ENCODE measurements at regions not wholly inside any gene's neighbourhood (a gene's known extent, or its start where the extent isn't known, plus 50 kb on each side); places are given as distances from the start of the nearest gene placed in this dataset.

GRCh38 chr15:26372706-26373105 lies 400.2 kb downstream of the GABRB3 start:
- peaks cover 10% of the 10 kb centered on the region for H3K9me3 ChIP-seq
- no peak for ATAC-seq (ENCODE audit: insufficient number of reproducible peaks, low FRiP score, low read depth)
- DNase-seq (ENCODE audit: low spot score), result no peak
- no peak overlapping the region for H3K27ac ChIP-seq
- no peaks in the 10 kb centered on the region for H3K4me1 ChIP-seq (ENCODE audit: control insufficient read depth in 1 of 2, low read depth in 2 of 2)
- no peaks in the 10 kb centered on the region for H3K36me3 ChIP-seq
- H3K4me3 ChIP-seq, result no peak overlapping the region
- H3K27me3 ChIP-seq (replicated peaks; ENCODE audit: insufficient read depth), result no peaks in the 10 kb centered on the region
- TF ChIP-seq CTCF (IDR thresholded peaks at IDR 0.05), result no peak

GRCh38 chr15:26365077-26365476 lies 407.8 kb downstream of the GABRB3 start:
- no peaks in the 10 kb centered on the region for H3K36me3 ChIP-seq
- TF ChIP-seq CTCF (IDR thresholded peaks at IDR 0.05), result no peak
- H3K4me3 ChIP-seq, result no peak overlapping the region
- ATAC-seq (ENCODE audit: insufficient number of reproducible peaks, low FRiP score, low read depth) (no peak), DNase-seq (ENCODE audit: low spot score) (no peak)
- H3K27ac ChIP-seq, result no peak overlapping the region
- H3K9me3 ChIP-seq, result no peaks in the 10 kb centered on the region
- no peaks in the 10 kb centered on the region for H3K27me3 ChIP-seq (replicated peaks; ENCODE audit: insufficient read depth)
- no peaks in the 10 kb centered on the region for H3K4me1 ChIP-seq (ENCODE audit: control insufficient read depth in 1 of 2, low read depth in 2 of 2)

GRCh38 chr15:26359855-26360254 lies 413.0 kb downstream of the GABRB3 start:
- H3K27ac ChIP-seq, result no peak overlapping the region
- no peaks in the 10 kb centered on the region for H3K27me3 ChIP-seq (replicated peaks; ENCODE audit: insufficient read depth)
- no peaks in the 10 kb centered on the region for H3K36me3 ChIP-seq
- DNase-seq (ENCODE audit: low spot score) (no peak), ATAC-seq (ENCODE audit: insufficient number of reproducible peaks, low FRiP score, low read depth) (no peak)
- H3K4me3 ChIP-seq, result no peak overlapping the region
- no peaks in the 10 kb centered on the region for H3K9me3 ChIP-seq
- H3K4me1 ChIP-seq (ENCODE audit: control insufficient read depth in 1 of 2, low read depth in 2 of 2), result no peaks in the 10 kb centered on the region
- no peak for TF ChIP-seq CTCF (IDR thresholded peaks at IDR 0.05)

GRCh38 chr15:26358708-26359107 lies 414.2 kb downstream of the GABRB3 start:
- H3K9me3 ChIP-seq, result no peaks in the 10 kb centered on the region

GRCh38 chr15:26357653-26358052 lies 415.2 kb downstream of the GABRB3 start:
- Histone ChIP-seq H3K4me3 (no peak overlapping the region), H3K36me3 (no peaks in the 10 kb centered on the region), H3K27me3 (replicated peaks; ENCODE audit: insufficient read depth) (no peaks in the 10 kb centered on the region), H3K4me1 (ENCODE audit: control insufficient read depth in 1 of 2, low read depth in 2 of 2) (no peaks in the 10 kb centered on the region), H3K27ac (no peak overlapping the region), H3K9me3 (no peaks in the 10 kb centered on the region)
- no peak for TF ChIP-seq CTCF (IDR thresholded peaks at IDR 0.05)
- DNase-seq (ENCODE audit: low spot score) (no peak), ATAC-seq (ENCODE audit: insufficient number of reproducible peaks, low FRiP score, low read depth) (no peak)

More at GRCh38 chr15:26358708-26359107, 414.2 kb downstream of the GABRB3 start:
- DNase-seq (ENCODE audit: low spot score), result no peak
- no peak for TF ChIP-seq CTCF (IDR thresholded peaks at IDR 0.05)
- H3K27me3 ChIP-seq (replicated peaks; ENCODE audit: insufficient read depth), result no peaks in the 10 kb centered on the region
- H3K4me1 ChIP-seq (ENCODE audit: control insufficient read depth in 1 of 2, low read depth in 2 of 2), result no peaks in the 10 kb centered on the region
- H3K4me3 ChIP-seq, result no peak overlapping the region
- ATAC-seq (ENCODE audit: insufficient number of reproducible peaks, low FRiP score, low read depth), result no peak
- H3K27ac ChIP-seq, result no peak overlapping the region
- H3K36me3 ChIP-seq, result no peaks in the 10 kb centered on the region

Data from thoracic aorta (tissue), 2 donors.